Left hindlimb (tissue), 1 donor: ENCODE measurements at regions not wholly inside any gene's neighbourhood (a gene's known extent, or its start where the extent isn't known, plus 50 kb on each side); places are given as distances from the start of the nearest gene placed in this dataset.

Experiments used
- DNase-seq: peaks from one replicate; pipeline ENCODE4 v3.0.0-alpha.2; 2018

GRCh38 chr1:206415942-206416341 is 54.3 kb upstream of the IKBKE start:
- DNase-seq: no peak

- no peak for DNase-seq
These were observed 52.3 kb upstream of the IKBKE start for GRCh38 chr1:206417774-206418614.

GRCh38 chr1:206419250-206419649 is 51.0 kb upstream of the IKBKE start:
- no peak for DNase-seq

- DNase-seq: no peak
These were observed 50.5 kb upstream of the IKBKE start for GRCh38 chr1:206419783-206420182.

GRCh38 chr1:206420471-206420870 is 49.8 kb upstream of the IKBKE start:
- DNase-seq: no peak
